Astrocyte of the spinal cord (primary cell): ENCODE measurements at regions not wholly inside any gene's neighbourhood (a gene's known extent, or its start where the extent isn't known, plus 50 kb on each side); places are given as distances from the start of the nearest gene placed in this dataset.
"Not testable (repeated sequence)": the region's sequence is repeated elsewhere in the genome, so short reads cannot be mapped to it uniquely, and the experiment has no call there.

Source experiments
- DNase-seq: peaks from one replicate; pipeline ENCODE4 v3.0.0; 2011; ENCODE audit warnings: low read depth, low spot score
- H3K4me3 ChIP-seq: 2 replicates; pipeline ENCODE4 v1.5.1; 2011; ENCODE audit warnings: low read depth, mild to moderate bottlenecking, low read length, moderate library complexity
- in situ Hi-C: cut with HindIII; loops from 2 replicates; pipeline ENCODE4 v1.10.0; 2017; ENCODE audit warnings: low sequenced_read_pairs
- TF ChIP-seq, protein P1 (sequence below): IDR thresholded peaks from 2 replicates; pipeline ENCODE4 v1.5.1; 2012; ENCODE audit warnings: low read depth, mild to moderate bottlenecking, low read length, inconsistent platforms

DNA sequence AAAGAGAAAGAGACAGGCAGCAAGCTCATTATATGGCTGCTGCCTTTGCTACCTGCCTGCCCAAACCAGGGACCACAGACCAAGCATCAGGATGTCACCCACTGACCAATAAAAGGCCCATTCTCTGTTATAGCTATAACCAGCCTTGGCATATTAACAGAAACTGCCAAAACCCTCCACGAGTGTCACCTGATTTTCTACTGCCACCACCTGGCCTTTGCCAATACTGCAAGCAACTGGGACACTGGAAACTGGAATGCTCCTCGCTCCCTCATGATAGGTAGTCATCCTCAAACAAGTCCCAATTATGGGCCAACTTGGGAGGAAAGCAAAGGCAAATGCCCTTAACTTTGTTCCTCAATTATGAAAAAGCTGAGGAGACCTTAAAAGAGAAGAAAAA, 76.0 kb downstream of the SPIN4 start:
- TF ChIP-seq, protein P1, sequence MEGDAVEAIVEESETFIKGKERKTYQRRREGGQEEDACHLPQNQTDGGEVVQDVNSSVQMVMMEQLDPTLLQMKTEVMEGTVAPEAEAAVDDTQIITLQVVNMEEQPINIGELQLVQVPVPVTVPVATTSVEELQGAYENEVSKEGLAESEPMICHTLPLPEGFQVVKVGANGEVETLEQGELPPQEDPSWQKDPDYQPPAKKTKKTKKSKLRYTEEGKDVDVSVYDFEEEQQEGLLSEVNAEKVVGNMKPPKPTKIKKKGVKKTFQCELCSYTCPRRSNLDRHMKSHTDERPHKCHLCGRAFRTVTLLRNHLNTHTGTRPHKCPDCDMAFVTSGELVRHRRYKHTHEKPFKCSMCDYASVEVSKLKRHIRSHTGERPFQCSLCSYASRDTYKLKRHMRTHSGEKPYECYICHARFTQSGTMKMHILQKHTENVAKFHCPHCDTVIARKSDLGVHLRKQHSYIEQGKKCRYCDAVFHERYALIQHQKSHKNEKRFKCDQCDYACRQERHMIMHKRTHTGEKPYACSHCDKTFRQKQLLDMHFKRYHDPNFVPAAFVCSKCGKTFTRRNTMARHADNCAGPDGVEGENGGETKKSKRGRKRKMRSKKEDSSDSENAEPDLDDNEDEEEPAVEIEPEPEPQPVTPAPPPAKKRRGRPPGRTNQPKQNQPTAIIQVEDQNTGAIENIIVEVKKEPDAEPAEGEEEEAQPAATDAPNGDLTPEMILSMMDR, result peak; percentile 26
- no peak for DNase-seq
- no peak overlapping the region for H3K4me3 ChIP-seq
- in situ Hi-C loops, result no loop called here

DNA sequence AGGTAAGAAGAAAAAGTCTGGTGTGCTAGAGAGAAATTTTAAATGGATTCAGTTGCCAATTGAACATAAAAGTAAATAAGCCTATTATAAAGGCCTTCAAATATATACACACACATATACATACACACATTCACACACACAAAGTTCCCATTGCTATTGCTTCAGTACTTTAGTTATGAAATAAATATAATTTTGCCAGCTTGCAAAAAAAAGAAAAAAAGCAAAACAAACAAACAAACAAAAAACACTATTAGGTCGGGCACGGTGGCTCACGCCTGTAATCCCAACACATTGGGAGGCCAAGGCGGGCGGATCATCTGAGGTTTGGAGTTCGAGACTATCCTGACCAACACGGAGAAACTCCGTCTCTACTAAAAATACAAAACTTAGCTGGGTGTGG, 80.3 kb downstream of the SPIN4 start:
- in situ Hi-C loops, result no loop called here
- TF ChIP-seq, protein P1, result no peak
- no peak for DNase-seq
- no peak overlapping the region for H3K4me3 ChIP-seq

DNA sequence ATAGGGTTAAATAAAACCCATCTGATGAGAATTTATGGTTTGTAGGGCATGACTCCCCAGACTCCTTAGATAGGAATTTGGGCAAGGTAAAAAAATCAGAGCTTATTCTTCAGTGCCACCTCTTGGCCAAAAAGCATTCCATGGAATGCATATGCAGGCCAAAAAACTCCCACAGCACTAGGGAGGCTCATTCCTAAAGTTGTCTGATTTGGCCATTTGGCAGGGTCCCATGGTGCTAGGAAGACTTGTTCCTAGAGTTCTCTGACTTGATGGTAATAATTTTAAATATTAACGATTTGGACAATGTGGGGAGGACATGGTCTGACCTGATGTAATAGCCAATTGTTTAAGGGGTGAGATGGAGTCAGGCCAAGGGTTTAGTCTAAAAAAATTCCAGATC, 93.0 kb downstream of the SPIN4 start:
- no peak for DNase-seq
- H3K4me3 ChIP-seq, result no peak overlapping the region
- in situ Hi-C loops, result no loop called here
- TF ChIP-seq, protein P1, result no peak

DNA sequence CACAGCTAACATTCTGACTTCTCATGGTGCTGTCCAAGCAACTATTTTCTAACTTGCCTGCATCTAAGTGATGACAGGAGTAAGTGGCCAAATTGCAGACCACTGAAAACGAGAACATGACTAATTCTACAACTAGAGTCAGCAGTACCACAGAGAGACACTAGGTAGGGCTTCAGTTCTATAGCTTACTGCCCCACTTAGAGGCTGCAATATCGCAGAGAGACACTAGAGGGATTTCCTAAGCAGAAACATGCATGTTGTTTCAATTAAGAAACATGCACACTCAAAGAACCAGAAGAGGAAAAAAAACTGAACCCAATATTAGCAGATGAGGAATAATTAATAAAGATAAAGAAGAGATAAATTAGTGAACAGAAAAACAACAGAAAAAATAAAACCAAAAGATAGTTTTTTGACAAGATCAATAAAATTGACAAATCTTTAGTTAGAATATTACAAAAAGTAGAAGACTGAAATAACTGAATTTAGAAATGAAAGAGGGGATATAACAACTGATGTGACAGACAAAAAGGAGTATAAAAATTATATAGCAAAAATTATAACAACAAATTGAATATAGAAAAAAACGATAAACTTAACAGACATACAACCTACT, 100.8 kb downstream of the SPIN4 start:
- H3K4me3 ChIP-seq, result no peak overlapping the region
- TF ChIP-seq, protein P1, result peak; percentile 79
- in situ Hi-C loops, result no loop called here
- DNase-seq, result peak; percentile 73

DNA sequence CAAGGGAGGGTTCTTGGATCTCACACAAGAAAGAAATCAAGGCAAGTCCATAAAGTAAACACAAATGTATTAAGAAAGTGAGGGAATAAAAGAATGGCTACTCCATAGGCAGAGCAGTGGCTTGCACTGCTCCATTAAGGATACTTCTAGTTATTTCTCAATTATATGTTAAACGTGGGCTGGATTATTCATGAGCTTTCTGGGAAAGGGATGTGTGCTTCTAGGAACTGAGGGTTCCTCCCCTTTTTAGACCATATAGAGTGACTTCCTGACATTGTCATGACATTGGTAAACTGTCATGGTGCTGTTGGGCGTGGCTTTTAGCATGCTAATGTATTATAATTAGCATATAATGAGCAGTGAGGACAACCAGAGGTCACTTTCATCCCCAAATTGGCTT, 108.4 kb downstream of the SPIN4 start:
- DNase-seq, H3K4me3 ChIP-seq, in situ Hi-C loops: not testable (repeated sequence)

DNA sequence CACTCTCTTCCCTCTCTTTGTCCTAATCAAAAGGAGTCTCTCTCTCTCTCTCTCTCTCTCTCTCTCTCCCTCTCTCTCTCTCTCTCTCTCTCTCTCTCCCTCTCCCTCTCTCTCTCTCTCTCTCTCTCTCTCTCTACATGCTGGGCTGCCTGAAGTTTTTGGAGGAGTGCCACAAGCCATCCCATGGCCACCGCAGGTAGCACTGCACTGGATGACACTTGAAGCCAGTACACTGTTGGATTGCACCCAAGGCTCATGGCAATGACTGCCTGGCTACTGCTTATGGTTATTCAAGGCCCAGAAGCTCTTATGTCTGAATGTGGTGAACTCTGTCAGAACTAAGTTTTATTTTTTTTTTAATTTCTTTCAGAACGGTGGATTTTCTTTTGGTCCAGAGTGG, 115.2 kb downstream of the SPIN4 start:
- in situ Hi-C loops, H3K4me3 ChIP-seq, DNase-seq: not testable (repeated sequence)

DNA sequence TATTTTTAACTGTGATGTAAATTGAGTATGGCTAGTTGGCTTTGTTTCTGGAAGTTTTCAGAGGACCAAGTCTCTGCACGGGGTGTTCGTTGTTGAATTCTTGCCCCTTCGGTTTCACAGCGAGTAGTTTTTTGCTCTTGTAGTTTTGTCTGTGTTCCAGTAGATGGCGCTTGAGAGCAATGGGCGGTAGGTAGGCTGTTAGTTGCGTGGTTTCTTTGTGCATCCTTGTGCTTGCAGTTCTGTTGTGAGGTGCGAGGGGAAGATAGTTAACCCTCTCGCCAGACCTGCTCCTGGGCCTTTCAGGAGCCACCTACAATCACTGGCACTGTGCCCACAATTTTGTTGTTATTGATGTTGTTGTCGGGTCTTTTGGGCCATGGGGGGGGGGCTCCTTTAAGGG, 118.1 kb downstream of the SPIN4 start:
- DNase-seq, H3K4me3 ChIP-seq, in situ Hi-C loops: not testable (repeated sequence)

DNA sequence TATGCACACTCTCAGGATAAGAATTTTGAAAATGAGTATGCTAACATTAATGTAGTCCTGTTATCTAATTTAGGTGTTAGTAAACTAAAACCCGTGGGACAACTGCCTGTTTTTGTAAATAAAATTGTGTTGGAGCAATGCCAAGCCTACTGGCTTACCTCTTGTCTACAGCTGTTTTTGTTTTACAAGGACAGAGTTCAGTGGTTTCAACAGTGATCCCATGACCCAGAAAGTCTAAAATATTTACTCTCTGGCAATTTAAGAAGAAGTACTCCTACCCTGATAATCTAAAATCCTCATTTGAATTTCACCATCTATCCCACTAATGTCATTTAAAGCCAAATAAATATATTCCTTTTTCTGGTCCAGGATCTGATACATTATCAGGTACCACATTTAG, 132.9 kb downstream of the SPIN4 start:
- H3K4me3 ChIP-seq, in situ Hi-C loops, DNase-seq: not testable (repeated sequence)

DNA sequence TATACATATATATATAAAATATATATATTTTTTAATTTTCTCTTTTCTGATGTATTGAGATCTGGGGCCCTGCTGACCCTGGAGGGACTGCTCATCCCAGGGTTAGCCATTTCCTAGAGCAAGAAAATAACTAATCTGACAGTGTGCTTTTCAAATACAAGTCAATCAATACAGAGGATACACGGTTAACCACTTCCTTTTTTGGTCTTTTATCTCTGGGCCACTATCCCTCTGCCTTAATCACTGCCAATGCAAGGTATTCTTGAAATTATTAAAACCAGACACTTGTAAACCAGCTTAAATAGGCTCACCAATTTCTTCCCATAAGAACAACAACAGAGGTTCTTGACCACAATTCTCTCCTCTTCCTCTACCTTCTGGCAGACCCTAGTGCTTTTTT, 133.6 kb downstream of the SPIN4 start:
- H3K4me3 ChIP-seq, DNase-seq, in situ Hi-C loops: not testable (repeated sequence)

DNA sequence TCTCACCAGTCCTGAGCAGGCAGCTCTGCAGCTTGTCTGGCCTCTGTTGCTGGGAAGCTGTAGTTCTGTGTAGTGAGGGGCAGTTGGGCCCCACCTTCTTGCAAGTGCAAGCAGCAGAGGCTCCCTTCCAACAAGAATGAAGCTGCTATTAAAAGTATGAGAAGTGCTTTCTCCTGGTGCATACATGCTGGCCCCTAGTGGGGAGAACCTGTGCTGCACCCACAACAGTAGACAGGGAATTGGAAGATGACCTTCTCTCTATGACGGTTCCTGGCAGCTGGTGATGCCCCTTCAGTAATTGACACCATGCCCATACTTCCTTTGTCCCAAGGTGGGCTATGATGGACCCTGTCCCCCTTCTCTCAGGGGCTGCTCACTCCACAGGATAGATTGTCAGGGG, 141.5 kb downstream of the SPIN4 start:
- DNase-seq, H3K4me3 ChIP-seq, in situ Hi-C loops: not testable (repeated sequence)

DNA sequence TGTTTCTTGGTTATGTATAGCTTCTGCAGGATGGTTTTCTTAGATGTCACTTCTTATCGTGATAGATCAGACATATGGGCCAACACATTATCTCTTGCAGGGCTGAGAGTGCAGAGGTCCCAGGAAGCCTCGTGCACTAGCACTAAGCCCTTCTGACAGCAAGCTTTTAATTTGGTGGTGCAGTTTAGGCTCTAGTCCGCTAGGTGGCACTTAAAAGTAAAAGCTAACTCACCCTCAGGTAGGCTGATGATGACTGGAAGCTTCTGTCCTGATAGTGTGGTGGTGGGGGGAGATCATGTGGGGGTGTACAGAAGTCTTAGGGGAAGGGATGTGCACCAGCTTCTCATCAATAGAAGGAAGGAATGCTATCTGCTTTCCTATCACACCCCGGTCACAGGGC, 142.0 kb downstream of the SPIN4 start:
- in situ Hi-C loops, DNase-seq, H3K4me3 ChIP-seq: not testable (repeated sequence)

DNA sequence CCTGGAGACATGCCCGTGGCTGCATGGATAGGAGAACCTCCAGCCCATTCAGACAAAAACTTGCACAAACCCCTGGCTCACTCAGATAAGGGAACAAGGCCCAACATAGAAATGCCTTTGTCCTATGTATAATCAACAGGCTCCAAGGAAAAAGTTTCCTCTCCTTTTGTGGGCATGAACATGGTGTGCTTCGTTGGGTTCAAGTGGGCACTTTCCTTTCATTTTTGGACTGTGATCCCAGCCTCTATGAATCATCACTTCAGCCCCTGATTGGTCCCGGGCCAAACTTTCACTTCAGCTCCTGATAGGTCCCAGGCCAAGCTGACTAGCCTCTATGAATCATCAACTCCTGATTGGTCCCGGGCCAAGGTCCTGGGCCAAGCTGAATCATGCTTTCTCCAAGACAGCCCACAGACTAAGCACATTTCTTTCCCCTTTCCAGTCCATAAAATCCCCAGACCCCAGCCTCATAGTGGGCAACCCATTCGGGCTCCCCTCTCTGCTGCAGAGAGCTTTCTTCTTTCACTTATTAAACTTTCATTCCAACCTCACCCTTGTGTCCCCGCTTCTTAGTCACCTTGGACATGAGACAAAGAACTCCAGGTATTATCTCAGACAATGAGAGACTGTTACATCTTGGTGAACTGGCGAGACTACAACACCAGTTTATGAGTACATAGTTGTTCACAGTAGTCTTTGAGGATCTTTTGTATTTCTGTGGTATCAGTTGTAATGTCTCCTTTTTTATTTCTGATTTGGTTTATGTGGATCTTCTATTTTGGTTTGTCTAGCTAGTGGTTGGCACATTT, 146.7 kb downstream of the SPIN4 start:
- DNase-seq, in situ Hi-C loops: not testable (repeated sequence)

DNA sequence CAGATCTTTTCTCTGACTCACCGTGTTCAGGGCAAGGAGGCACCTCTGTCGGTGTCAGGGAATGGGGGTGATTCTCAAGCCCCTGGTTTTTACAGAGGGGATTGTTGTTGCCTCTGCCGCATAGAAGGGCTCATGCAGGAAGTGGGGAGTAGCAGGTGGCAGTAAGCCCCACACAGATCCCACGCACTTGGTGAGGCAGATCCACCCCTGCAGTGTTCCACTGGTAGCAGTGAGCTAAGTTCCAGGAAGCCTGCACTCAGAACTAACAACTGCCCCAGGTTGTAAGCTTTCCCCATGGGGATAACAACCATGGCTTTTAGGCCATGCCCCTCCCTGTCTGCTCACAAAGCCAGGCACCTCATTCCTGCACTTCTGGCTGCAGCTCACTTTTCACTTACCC, 149.1 kb downstream of the SPIN4 start:
- DNase-seq, in situ Hi-C loops, H3K4me3 ChIP-seq: not testable (repeated sequence)

More for the DNA sequence above, 146.7 kb downstream of the SPIN4 start:
- not testable (repeated sequence) for H3K4me3 ChIP-seq
